ENCODE measurements at regions not wholly inside any gene's neighbourhood (a gene's known extent, or its start where the extent isn't known, plus 50 kb on each side); places are given as distances from the start of the nearest gene placed in this dataset.

- DNase-seq (ENCODE audit: low read depth in 1 of 2, low spot score in 1 of 2) (no peak), FAIRE-seq (no peak), ATAC-seq (no peak)
- no peak overlapping the region for H3K4me2 ChIP-seq
- 4% methylated on average over 1 of the region's 1 CpG for WGBS (ENCODE audit: missing lambda C conversion rate)
- CTCF ChIA-PET = no interaction called here
- H3K4me1 ChIP-seq = no peaks in the 10 kb centered on the region
- TF ChIP-seq, protein P1, sequence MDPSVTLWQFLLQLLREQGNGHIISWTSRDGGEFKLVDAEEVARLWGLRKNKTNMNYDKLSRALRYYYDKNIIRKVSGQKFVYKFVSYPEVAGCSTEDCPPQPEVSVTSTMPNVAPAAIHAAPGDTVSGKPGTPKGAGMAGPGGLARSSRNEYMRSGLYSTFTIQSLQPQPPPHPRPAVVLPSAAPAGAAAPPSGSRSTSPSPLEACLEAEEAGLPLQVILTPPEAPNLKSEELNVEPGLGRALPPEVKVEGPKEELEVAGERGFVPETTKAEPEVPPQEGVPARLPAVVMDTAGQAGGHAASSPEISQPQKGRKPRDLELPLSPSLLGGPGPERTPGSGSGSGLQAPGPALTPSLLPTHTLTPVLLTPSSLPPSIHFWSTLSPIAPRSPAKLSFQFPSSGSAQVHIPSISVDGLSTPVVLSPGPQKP (IDR thresholded peaks at IDR 0.05; ENCODE audit: low read depth, low read length) = no peak
- POLR2A ChIA-PET = no interaction called here
- no peak overlapping the region for H3K27ac ChIP-seq
- no peaks in the 10 kb centered on the region for H3K9me3 ChIP-seq
- no peak overlapping the region for H3K4me3 ChIP-seq
Observed at GRCh38 chr11:39462506-39462905, 1996.9 kb downstream of the LRRC4C start.

DNA sequence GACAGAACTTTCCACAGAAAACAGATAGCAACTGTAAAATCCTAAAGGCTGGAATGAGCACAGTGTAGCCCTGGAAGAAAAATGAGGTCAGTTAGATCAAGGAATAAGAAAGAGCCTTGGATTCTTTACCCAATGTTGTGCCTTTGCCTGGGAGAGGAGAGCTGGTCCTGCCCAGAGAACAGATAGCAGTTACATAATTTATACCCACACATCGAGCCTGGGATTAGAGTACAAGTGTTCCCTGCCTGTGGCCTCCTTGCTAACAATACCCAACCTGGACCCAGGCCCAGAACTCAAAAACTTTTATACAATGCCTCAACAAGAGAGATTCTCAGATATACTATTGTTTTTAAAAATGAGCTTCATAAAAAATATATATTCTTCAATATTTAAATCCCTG, 1998.4 kb downstream of the LRRC4C start:
- H3K4me1 ChIP-seq = no peaks in the 10 kb centered on the region
- 0% methylated on average over 1 of the region's 1 CpG for WGBS (ENCODE audit: missing lambda C conversion rate)
- no peak for ATAC-seq
- H3K27ac ChIP-seq = no peak overlapping the region
- ChIA-PET POLR2A (no interaction called here), CTCF (no interaction called here)
- DNase-seq (ENCODE audit: low read depth in 1 of 2, low spot score in 1 of 2) = no peak
- H3K4me3 ChIP-seq = no peak overlapping the region
- no peak overlapping the region for H3K4me2 ChIP-seq
- no peak for TF ChIP-seq SREBF2 (IDR thresholded peaks at IDR 0.05)
- TF ChIP-seq RFX5 (IDR thresholded peaks at IDR 0.05) = no peak
- TF ChIP-seq, protein P2, sequence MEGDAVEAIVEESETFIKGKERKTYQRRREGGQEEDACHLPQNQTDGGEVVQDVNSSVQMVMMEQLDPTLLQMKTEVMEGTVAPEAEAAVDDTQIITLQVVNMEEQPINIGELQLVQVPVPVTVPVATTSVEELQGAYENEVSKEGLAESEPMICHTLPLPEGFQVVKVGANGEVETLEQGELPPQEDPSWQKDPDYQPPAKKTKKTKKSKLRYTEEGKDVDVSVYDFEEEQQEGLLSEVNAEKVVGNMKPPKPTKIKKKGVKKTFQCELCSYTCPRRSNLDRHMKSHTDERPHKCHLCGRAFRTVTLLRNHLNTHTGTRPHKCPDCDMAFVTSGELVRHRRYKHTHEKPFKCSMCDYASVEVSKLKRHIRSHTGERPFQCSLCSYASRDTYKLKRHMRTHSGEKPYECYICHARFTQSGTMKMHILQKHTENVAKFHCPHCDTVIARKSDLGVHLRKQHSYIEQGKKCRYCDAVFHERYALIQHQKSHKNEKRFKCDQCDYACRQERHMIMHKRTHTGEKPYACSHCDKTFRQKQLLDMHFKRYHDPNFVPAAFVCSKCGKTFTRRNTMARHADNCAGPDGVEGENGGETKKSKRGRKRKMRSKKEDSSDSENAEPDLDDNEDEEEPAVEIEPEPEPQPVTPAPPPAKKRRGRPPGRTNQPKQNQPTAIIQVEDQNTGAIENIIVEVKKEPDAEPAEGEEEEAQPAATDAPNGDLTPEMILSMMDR (IDR thresholded peaks at IDR 0.05) = no peak
- TF ChIP-seq, protein P3, sequence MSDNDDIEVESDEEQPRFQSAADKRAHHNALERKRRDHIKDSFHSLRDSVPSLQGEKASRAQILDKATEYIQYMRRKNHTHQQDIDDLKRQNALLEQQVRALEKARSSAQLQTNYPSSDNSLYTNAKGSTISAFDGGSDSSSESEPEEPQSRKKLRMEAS (IDR thresholded peaks at IDR 0.05) = no peak
- TF ChIP-seq, protein P1 (IDR thresholded peaks at IDR 0.05; ENCODE audit: low read depth, low read length) = no peak
- TF ChIP-seq, protein P4, sequence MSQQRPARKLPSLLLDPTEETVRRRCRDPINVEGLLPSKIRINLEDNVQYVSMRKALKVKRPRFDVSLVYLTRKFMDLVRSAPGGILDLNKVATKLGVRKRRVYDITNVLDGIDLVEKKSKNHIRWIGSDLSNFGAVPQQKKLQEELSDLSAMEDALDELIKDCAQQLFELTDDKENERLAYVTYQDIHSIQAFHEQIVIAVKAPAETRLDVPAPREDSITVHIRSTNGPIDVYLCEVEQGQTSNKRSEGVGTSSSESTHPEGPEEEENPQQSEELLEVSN (IDR thresholded peaks at IDR 0.05; ENCODE audit: borderline replicate concordance, low read depth) = no peak
- TF ChIP-seq GATA3 (IDR thresholded peaks at IDR 0.05; ENCODE audit: borderline replicate concordance) = no peak
- TF ChIP-seq HOXB5 (CRISPR knock-in tag; IDR thresholded peaks at IDR 0.05) = no peak
- no peak for TF ChIP-seq USF2 (IDR thresholded peaks at IDR 0.05)
- TF ChIP-seq POLR2AphosphoS2 (conservative IDR thresholded peaks at IDR 0.05; ENCODE audit: low read length) = no peak
- TF ChIP-seq NR3C1 (IDR thresholded peaks at IDR 0.05) = no peak
- TF ChIP-seq RNF2 (IDR thresholded peaks at IDR 0.05; ENCODE audit: borderline replicate concordance, low read depth) = no peak
- H3K9me3 ChIP-seq = no peaks in the 10 kb centered on the region
- FAIRE-seq = no peak

DNA sequence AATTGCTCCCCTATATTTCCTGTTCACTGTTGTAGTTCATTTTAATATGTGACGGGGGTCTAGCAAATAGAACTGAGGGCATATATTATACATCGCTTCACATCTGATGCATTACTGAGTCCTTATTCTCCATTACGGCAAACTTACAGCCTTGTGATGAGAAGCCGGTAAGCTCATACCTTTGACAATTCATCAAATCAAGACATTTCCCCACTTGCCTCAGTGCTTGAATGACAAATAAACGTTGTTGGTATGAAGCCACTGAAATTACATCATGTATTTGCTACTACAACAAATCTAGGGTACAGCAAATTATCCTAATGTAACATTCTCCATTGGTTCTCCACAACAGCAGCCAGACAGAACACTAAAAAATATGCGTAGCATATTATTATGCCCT, 1999.8 kb downstream of the LRRC4C start:
- FAIRE-seq (no peak), DNase-seq (ENCODE audit: low read depth in 1 of 2, low spot score in 1 of 2) (no peak), ATAC-seq (no peak)
- H3K9me3 ChIP-seq = no peaks in the 10 kb centered on the region
- CTCF ChIA-PET = no interaction called here
- no peaks in the 10 kb centered on the region for H3K4me1 ChIP-seq
- no peak overlapping the region for H3K4me2 ChIP-seq
- POLR2A ChIA-PET = interaction anchor here (0.6 kb wide), 1 partner anchor 473 kb away, joined by 5 read pairs; no protein-coding TSS in a partner anchor
- no peak overlapping the region for H3K4me3 ChIP-seq
- TF ChIP-seq NFE2L2 (conservative IDR thresholded peaks at IDR 0.05; ENCODE audit: low read length) = no peak
- WGBS (ENCODE audit: missing lambda C conversion rate) = 57% methylated on average over 6 of the region's 6 CpGs
- no peak overlapping the region for H3K27ac ChIP-seq

GRCh38 chr11:39458481-39458880, 2001.0 kb downstream of the LRRC4C start:
- Histone ChIP-seq H3K27ac (no peak overlapping the region), H3K4me3 (no peak overlapping the region), H3K4me1 (no peaks in the 10 kb centered on the region), H3K4me2 (no peak overlapping the region), H3K9me3 (no peaks in the 10 kb centered on the region)
- DNase-seq (ENCODE audit: low read depth in 1 of 2, low spot score in 1 of 2) (no peak), ATAC-seq (no peak), FAIRE-seq (no peak)
- POLR2A ChIA-PET = no interaction called here
- CTCF ChIA-PET = no interaction called here
- 3% methylated on average over 2 of the region's 2 CpGs for WGBS (ENCODE audit: missing lambda C conversion rate)
- TF ChIP-seq POLR2AphosphoS2 (conservative IDR thresholded peaks at IDR 0.05; ENCODE audit: low read length) = no peak
- TF ChIP-seq ZC3H11A (IDR thresholded peaks at IDR 0.05) = no peak
- no peak for TF ChIP-seq MYC (IDR thresholded peaks at IDR 0.05; ENCODE audit: borderline replicate concordance, low read length)
- no peak for TF ChIP-seq EHF (CRISPR knock-in tag; IDR thresholded peaks at IDR 0.05)
- TF ChIP-seq KDM1A (IDR thresholded peaks at IDR 0.05; ENCODE audit: low read depth) = no peak
- TF ChIP-seq EHMT2 (IDR thresholded peaks at IDR 0.05; ENCODE audit: low read depth) = no peak
- no peak for TF ChIP-seq CHD4 (IDR thresholded peaks at IDR 0.05; ENCODE audit: borderline replicate concordance)
- no peak for TF ChIP-seq KDM5A (IDR thresholded peaks at IDR 0.05)
